Keratinocyte (primary cell): ENCODE measurements at regions not wholly inside any gene's neighbourhood (a gene's known extent, or its start where the extent isn't known, plus 50 kb on each side); places are given as distances from the start of the nearest gene placed in this dataset.

Experiments used
- DNase-seq: peaks from one replicate; pipeline ENCODE4 v3.0.0-alpha.2; 2011; ENCODE audit warnings: low read depth, missing footprints, low spot score
- FAIRE-seq: peaks from 2 replicates; lab custom pipeline; 2011; peaks lifted over from hg19 to GRCh38; lab: Jason Lieb, UNC
- H2AFZ ChIP-seq: 2 replicates; pipeline ENCODE4 v1.6.0; 2012; ENCODE audit warnings: low read length, control low read depth, inconsistent platforms; ENCODE audit not compliant: control insufficient read depth
- H3K27ac ChIP-seq: 2 replicates; pipeline ENCODE4 v1.5.1; 2011; ENCODE audit warnings: low read length; ENCODE audit not compliant: control insufficient read depth, insufficient read depth
- H3K27me3 ChIP-seq: 3 replicates; pipeline ENCODE4 v1.6.0; 2011; ENCODE audit warnings: low read length; ENCODE audit not compliant: control insufficient read depth, insufficient read depth; ENCODE audit errors: extremely low read depth
- H3K36me3 ChIP-seq, 2 experiments: 2 replicates in 1 of 2; 3 replicates in 1 of 2; pipeline ENCODE4 v1.5.1; 2011; ENCODE audit warnings: low read length in 2 of 2, mild to moderate bottlenecking in 1 of 2; ENCODE audit not compliant: control insufficient read depth in 2 of 2, insufficient read depth in 2 of 2; ENCODE audit errors: extremely low read depth in 1 of 2
- H3K4me1 ChIP-seq: 3 replicates; pipeline ENCODE4 v1.5.1; 2011; ENCODE audit warnings: low read length; ENCODE audit not compliant: control insufficient read depth, insufficient read depth; ENCODE audit errors: extremely low read depth
- H3K4me2 ChIP-seq: 3 replicates; pipeline ENCODE4 v1.6.0; 2011; ENCODE audit warnings: low read depth, low read length; ENCODE audit not compliant: control insufficient read depth, insufficient read depth; ENCODE audit errors: extremely low read depth
- H3K4me3 ChIP-seq, 3 experiments: fragments of 200-600 bp in 1 of 3; sonication (generic) in 1 of 3; 2 replicates in 2 of 3; 3 replicates in 1 of 3; pipeline ENCODE4 v1.5.1; 2011 to 2016; ENCODE audit warnings: low read length in 3 of 3, mild to moderate bottlenecking in 3 of 3, control low read depth in 2 of 3, inconsistent platforms in 1 of 3, low read depth in 1 of 3, mixed read lengths in 1 of 3, mixed run types in 1 of 3, moderate library complexity in 1 of 3; ENCODE audit not compliant: control insufficient read depth in 2 of 3, insufficient read depth in 2 of 3; ENCODE audit errors: extremely low read depth in 1 of 3
- H3K79me2 ChIP-seq: 2 replicates; pipeline ENCODE4 v1.6.0; 2012; ENCODE audit warnings: low read length; ENCODE audit not compliant: control insufficient read depth, insufficient read depth
- H3K9ac ChIP-seq: 3 replicates; pipeline ENCODE4 v1.6.0; 2011; ENCODE audit warnings: low read length; ENCODE audit not compliant: control insufficient read depth, insufficient read depth; ENCODE audit errors: extremely low read depth
- H3K9me1 ChIP-seq: 3 replicates; pipeline ENCODE4 v1.6.0; 2011; ENCODE audit warnings: low read length; ENCODE audit not compliant: control insufficient read depth, insufficient read depth; ENCODE audit errors: extremely low read depth
- H3K9me3 ChIP-seq: 2 replicates; pipeline ENCODE4 v1.5.1; 2012; ENCODE audit warnings: low read depth, low read length; ENCODE audit not compliant: control insufficient read depth
- H4K20me1 ChIP-seq: 3 replicates; pipeline ENCODE4 v1.6.0; 2011; ENCODE audit warnings: low read length; ENCODE audit not compliant: control insufficient read depth, insufficient read depth; ENCODE audit errors: extremely low read depth
- CTCF ChIP-seq, 3 experiments: IDR thresholded peaks in 1 of 3; conservative IDR thresholded peaks in 1 of 3; optimal IDR thresholded peaks in 1 of 3; 2 replicates in 2 of 3; 3 replicates in 1 of 3; pipeline versions ENCODE3 to v1.5.1; 2011; ENCODE audit warnings: low read length in 3 of 3, mild to moderate bottlenecking in 3 of 3, moderate library complexity in 2 of 3, control low read depth in 1 of 3, inconsistent platforms in 1 of 3; ENCODE audit not compliant: insufficient read depth in 2 of 3; ENCODE audit errors: extremely low read depth in 1 of 3
- EZH2 ChIP-seq: IDR thresholded peaks from one replicate; pipeline ENCODE4 v1.6.1; 2012; ENCODE audit warnings: inconsistent platforms, mild to moderate bottlenecking, low read length, moderate library complexity
- dilution Hi-C: fragments of 300-500 bp; cut with MboI; formaldehyde crosslinking; loops from one replicate; pipeline ENCODE4 v1.7.0; 2020; ENCODE audit warnings: low sequenced_read_pairs; ENCODE audit not compliant: extremely low pct_ligation_motif_present

- peaks cover 30% of the 10 kb centered on the region for H3K4me1 ChIP-seq
- no peaks in the 10 kb centered on the region for H4K20me1 ChIP-seq
- H3K9me1 ChIP-seq, result no peaks in the 10 kb centered on the region
- no peak for DNase-seq
- dilution Hi-C loops, result no loop called here
- no peaks in the 10 kb centered on the region for H3K79me2 ChIP-seq
- no peak for FAIRE-seq
- no peak overlapping the region for H3K4me3 ChIP-seq
- H2AFZ ChIP-seq, result no peak overlapping the region
- H3K4me2 ChIP-seq, result no peak overlapping the region
- H3K9me3 ChIP-seq, result no peaks in the 10 kb centered on the region
- H3K9ac ChIP-seq, result no peak overlapping the region
- H3K27me3 ChIP-seq, result no peaks in the 10 kb centered on the region
- TF ChIP-seq CTCF (optimal IDR thresholded peaks at IDR 0.05 in 1 of 3, IDR thresholded peaks at IDR 0.05 in 1 of 3, conservative IDR thresholded peaks at IDR 0.05 in 1 of 3; ENCODE audit: extremely low read depth in 1 of 3, insufficient read depth in 2 of 3, low read length in 3 of 3), result no peak
- TF ChIP-seq EZH2, result no peak
- H3K36me3 ChIP-seq, result no peaks in the 10 kb centered on the region
- H3K27ac ChIP-seq, result no peak overlapping the region
Measured at GRCh38 chr3:56885879-56886278, 84.1 kb upstream of the ARHGEF3 start.

GRCh38 chr3:56885453-56885852 lies 83.7 kb upstream of the ARHGEF3 start:
- no peak overlapping the region for H3K4me2 ChIP-seq
- H3K9me1 ChIP-seq, result no peaks in the 10 kb centered on the region
- no peaks in the 10 kb centered on the region for H3K79me2 ChIP-seq
- dilution Hi-C loops, result no loop called here
- no peak overlapping the region for H3K9ac ChIP-seq
- TF ChIP-seq EZH2 (no peak), CTCF (optimal IDR thresholded peaks at IDR 0.05 in 1 of 3, IDR thresholded peaks at IDR 0.05 in 1 of 3, conservative IDR thresholded peaks at IDR 0.05 in 1 of 3; ENCODE audit: extremely low read depth in 1 of 3, insufficient read depth in 2 of 3, low read length in 3 of 3) (no peak)
- H3K4me3 ChIP-seq, result no peak overlapping the region
- DNase-seq (no peak), FAIRE-seq (no peak)
- H4K20me1 ChIP-seq, result no peaks in the 10 kb centered on the region
- H2AFZ ChIP-seq, result no peak overlapping the region
- H3K27me3 ChIP-seq, result no peaks in the 10 kb centered on the region
- no peaks in the 10 kb centered on the region for H3K36me3 ChIP-seq
- no peaks in the 10 kb centered on the region for H3K9me3 ChIP-seq
- H3K4me1 ChIP-seq, result peaks cover 34% of the 10 kb centered on the region
- no peak overlapping the region for H3K27ac ChIP-seq
